ENCODE measurements at regions not wholly inside any gene's neighbourhood (a gene's known extent, or its start where the extent isn't known, plus 50 kb on each side); places are given as distances from the start of the nearest gene placed in this dataset.

DNA sequence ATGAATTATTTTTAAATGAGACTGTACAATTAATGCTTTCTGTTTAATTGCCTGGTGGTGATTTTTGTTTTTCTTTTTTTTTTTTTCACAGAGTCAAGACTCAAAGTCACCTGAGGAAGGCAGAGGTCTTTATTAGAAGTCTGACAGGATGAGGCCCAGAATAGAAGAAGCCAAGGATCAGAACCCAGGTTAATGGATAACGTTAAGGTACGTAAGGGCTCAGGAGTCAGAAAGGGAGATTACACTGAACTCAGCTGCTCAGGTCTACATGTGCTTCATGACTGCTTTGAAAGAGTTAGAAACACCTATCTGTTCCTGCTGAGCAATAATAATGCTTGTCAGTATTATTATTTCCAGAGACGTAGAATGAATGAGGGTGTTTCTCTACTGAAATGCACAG is 196.5 kb downstream of the LRATD1 start:
- Mint-ChIP-seq H3K27me3 (ENCODE audit: insufficient read depth) (no peaks in the 10 kb centered on the region), H3K4me3 (no peak overlapping the region), H3K4me1 (ENCODE audit: low read depth) (no peaks in the 10 kb centered on the region), H3K9me3 (peaks cover 24% of the 10 kb centered on the region), H3K27ac (no peak overlapping the region), H3K36me3 (ENCODE audit: low read depth) (no peaks in the 10 kb centered on the region)
- TF ChIP-seq, protein P1, sequence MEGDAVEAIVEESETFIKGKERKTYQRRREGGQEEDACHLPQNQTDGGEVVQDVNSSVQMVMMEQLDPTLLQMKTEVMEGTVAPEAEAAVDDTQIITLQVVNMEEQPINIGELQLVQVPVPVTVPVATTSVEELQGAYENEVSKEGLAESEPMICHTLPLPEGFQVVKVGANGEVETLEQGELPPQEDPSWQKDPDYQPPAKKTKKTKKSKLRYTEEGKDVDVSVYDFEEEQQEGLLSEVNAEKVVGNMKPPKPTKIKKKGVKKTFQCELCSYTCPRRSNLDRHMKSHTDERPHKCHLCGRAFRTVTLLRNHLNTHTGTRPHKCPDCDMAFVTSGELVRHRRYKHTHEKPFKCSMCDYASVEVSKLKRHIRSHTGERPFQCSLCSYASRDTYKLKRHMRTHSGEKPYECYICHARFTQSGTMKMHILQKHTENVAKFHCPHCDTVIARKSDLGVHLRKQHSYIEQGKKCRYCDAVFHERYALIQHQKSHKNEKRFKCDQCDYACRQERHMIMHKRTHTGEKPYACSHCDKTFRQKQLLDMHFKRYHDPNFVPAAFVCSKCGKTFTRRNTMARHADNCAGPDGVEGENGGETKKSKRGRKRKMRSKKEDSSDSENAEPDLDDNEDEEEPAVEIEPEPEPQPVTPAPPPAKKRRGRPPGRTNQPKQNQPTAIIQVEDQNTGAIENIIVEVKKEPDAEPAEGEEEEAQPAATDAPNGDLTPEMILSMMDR (IDR thresholded peaks at IDR 0.05): no peak
- DNase-seq: no peak

DNA sequence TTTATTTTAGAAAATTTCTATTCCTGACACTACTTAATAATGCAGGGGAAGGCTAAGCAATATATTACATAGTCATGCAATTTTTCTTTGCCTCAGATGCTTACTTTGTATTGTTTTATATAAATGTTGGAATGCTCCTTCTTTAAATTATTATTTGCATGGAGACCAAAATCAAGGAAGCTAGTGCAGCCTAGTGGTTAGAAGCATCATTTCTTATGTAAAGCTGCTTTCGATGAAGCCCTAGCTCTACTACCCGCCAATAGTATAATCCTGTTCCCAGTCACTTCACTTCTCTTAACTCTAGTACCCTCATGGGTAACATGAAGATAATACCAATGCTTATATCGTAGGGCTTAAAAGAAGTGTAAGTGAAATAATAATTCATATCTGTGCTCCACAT is 198.9 kb downstream of the LRATD1 start:
- Mint-ChIP-seq H3K9me3 (peaks cover 7% of the 10 kb centered on the region; the same call in 1 of the 2 replicates), H3K27ac (no peak overlapping the region), H3K4me1 (ENCODE audit: low read depth) (no peaks in the 10 kb centered on the region), H3K36me3 (ENCODE audit: low read depth) (no peaks in the 10 kb centered on the region), H3K4me3 (no peak overlapping the region), H3K27me3 (ENCODE audit: insufficient read depth) (no peaks in the 10 kb centered on the region)
- DNase-seq: no peak
- TF ChIP-seq, protein P1 (IDR thresholded peaks at IDR 0.05): no peak

DNA sequence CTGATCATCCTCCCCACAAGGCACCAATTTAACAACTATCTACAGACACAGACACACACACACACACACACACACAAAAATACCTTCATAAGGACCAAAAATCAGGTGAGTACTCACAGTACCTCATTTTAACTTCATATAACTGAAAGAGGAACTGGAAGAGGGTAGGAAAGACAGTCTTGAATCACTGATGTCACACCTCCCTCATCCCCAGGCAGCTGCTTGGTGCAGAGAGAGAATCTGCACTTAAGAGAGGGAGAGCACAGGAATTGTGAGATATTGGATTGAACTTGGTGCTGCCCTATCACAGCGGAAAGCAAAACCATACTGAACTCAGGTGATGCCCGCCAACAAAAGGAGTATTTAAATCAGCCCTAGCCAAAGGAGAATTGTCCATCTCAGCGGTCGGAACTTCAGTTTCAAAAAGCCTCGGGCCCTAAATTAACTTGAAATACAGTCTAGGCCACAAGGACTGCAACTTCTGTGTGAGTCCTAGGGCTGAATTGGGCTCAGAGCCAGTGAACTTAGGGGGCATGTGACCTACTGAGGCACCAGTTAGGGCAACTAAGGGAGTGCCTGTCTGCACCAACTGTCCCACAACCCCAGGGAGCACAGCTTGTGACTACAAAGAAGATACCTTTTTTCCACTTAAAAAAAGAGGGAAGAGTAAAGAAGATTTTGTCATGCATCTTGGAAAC is 211.1 kb downstream of the LRATD1 start:
- no peaks in the 10 kb centered on the region for H3K4me1 Mint-ChIP-seq (ENCODE audit: low read depth)
- no peaks in the 10 kb centered on the region; the same call in 1 of the 2 replicates for H3K36me3 Mint-ChIP-seq (ENCODE audit: low read depth)
- H3K4me3 Mint-ChIP-seq: no peak overlapping the region
- H3K27ac Mint-ChIP-seq: no peak overlapping the region
- DNase-seq: no peak
- no peaks in the 10 kb centered on the region for H3K27me3 Mint-ChIP-seq (ENCODE audit: insufficient read depth)
- peaks cover 70% of the 10 kb centered on the region for H3K9me3 Mint-ChIP-seq
- TF ChIP-seq, protein P1 (IDR thresholded peaks at IDR 0.05): no peak

DNA sequence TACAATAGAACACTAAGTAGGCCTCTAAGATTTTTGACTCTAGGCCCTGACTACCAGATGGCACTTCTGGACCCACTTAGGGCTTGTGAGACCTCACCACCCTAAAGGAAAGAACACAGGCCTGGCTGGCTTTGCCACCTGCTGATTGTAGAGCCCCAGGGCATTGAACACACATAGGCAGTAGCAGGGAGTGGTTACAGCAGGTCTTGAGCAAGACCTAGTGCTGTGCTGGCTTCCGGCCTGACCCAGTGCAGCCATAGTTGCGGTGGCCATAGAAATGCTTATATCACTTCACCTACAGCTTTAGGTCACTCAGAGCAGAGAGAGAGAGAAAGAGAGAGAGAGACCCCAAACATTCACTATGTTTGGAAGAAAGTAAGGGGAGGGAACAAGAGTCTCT is 223.2 kb downstream of the LRATD1 start:
- Mint-ChIP-seq H3K4me3 (no peak overlapping the region), H3K27ac (no peak overlapping the region), H3K4me1 (ENCODE audit: low read depth) (no peaks in the 10 kb centered on the region), H3K27me3 (ENCODE audit: insufficient read depth) (no peaks in the 10 kb centered on the region), H3K9me3 (peaks cover 36% of the 10 kb centered on the region), H3K36me3 (ENCODE audit: low read depth) (no peaks in the 10 kb centered on the region)
- no peak for DNase-seq
- TF ChIP-seq, protein P1 (IDR thresholded peaks at IDR 0.05): no peak

DNA sequence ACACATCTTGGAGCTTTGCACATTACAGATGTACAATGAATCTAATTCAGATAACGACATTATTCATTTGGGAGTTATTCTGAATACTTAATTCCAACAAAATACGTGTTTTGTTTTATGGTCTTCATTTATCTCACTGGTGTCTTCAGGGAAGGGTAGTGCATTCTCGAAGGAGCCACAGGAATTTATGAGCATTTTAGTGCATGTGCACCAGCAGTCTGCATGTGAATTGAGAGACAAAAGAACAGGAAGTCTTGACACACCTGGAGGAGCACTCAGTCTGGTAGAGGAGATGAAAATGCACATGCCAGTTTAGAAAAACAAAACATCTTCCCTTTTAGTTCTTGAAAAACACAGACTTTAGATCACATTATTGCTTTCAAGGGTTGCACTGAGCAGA is 228.7 kb downstream of the LRATD1 start:
- H3K4me1 Mint-ChIP-seq (ENCODE audit: low read depth): no peaks in the 10 kb centered on the region
- no peak overlapping the region for H3K4me3 Mint-ChIP-seq
- H3K27ac Mint-ChIP-seq: no peak overlapping the region
- no peak for DNase-seq
- TF ChIP-seq, protein P1 (IDR thresholded peaks at IDR 0.05): no peak
- H3K27me3 Mint-ChIP-seq (ENCODE audit: insufficient read depth): no peaks in the 10 kb centered on the region
- H3K9me3 Mint-ChIP-seq: peaks cover 18% of the 10 kb centered on the region
- H3K36me3 Mint-ChIP-seq (ENCODE audit: low read depth): no peaks in the 10 kb centered on the region

Measured in HFFc6 (cell line).